GM23338 (cell line): ENCODE measurements at regions not wholly inside any gene's neighbourhood (a gene's known extent, or its start where the extent isn't known, plus 50 kb on each side); places are given as distances from the start of the nearest gene placed in this dataset.

Source experiments
- ATAC-seq: fragments of 200-7000 bp; cut with Tn5 transposase; 3 replicates; pipeline ENCODE4 v1.9.1; 2020
- DNase-seq: peaks from one replicate; pipeline ENCODE4 v3.0.0-alpha.2; 2015; ENCODE audit warnings: low spot score
- H2AFZ ChIP-seq: fragments of 200-600 bp; sonication (generic); 2 replicates; pipeline ENCODE4 v1.8.0; 2016; ENCODE audit warnings: antibody characterized with exemption, mild to moderate bottlenecking, moderate library complexity
- H3F3A ChIP-seq: fragments of 200-600 bp; sonication (generic); replicated peaks from 2 replicates; pipeline ENCODE4 v1.8.0; 2017; ENCODE audit warnings: antibody characterized with exemption, mixed run types, low read depth
- H3K27ac ChIP-seq: fragments of 200-600 bp; sonication (generic); 2 replicates; pipeline ENCODE4 v1.6.1; 2016; ENCODE audit warnings: low read depth
- H3K27me3 ChIP-seq: fragments of 200-600 bp; sonication (generic); 2 replicates; pipeline ENCODE4 v1.8.0; 2016; ENCODE audit warnings: mild to moderate bottlenecking, mixed run types, moderate library complexity; ENCODE audit not compliant: insufficient read depth
- H3K36me3 ChIP-seq: fragments of 200-600 bp; sonication (generic); 2 replicates; pipeline ENCODE4 v1.8.0; 2016; ENCODE audit warnings: mild to moderate bottlenecking; ENCODE audit not compliant: insufficient read depth
- H3K4me1 ChIP-seq: fragments of 200-600 bp; sonication (generic); 2 replicates; pipeline ENCODE4 v1.8.0; 2016; ENCODE audit warnings: mild to moderate bottlenecking, moderate library complexity; ENCODE audit not compliant: insufficient read depth
- H3K4me2 ChIP-seq: fragments of 200-600 bp; sonication (generic); 2 replicates; pipeline ENCODE4 v1.7.1; 2017; ENCODE audit warnings: mixed run types
- H3K4me3 ChIP-seq: fragments of 200-600 bp; sonication (generic); 2 replicates; pipeline ENCODE4 v1.6.1; 2016; ENCODE audit warnings: mixed run types
- H3K79me2 ChIP-seq: fragments of 200-600 bp; sonication (generic); replicated peaks from 2 replicates; pipeline ENCODE4 v1.8.0; 2017; ENCODE audit warnings: mild to moderate bottlenecking; ENCODE audit not compliant: insufficient read depth
- H3K9me2 ChIP-seq: fragments of 200-600 bp; sonication (generic); 2 replicates; pipeline ENCODE4 v1.8.0; 2017; ENCODE audit not compliant: insufficient read depth
- H4K20me1 ChIP-seq: fragments of 200-600 bp; sonication (generic); replicated peaks from 2 replicates; pipeline ENCODE4 v1.8.0; 2017; ENCODE audit warnings: mild to moderate bottlenecking; ENCODE audit not compliant: insufficient read depth
- H3K27ac Mint-ChIP-seq: 2 replicates; pipeline ENCODE4 v1.8.0; 2020; ENCODE audit warnings: inconsistent platforms, mild to moderate bottlenecking, moderate library complexity, mixed read lengths
- H3K27me3 Mint-ChIP-seq: 3 replicates; pipeline ENCODE4 v1.8.0; 2022; ENCODE audit warnings: low read depth, mild to moderate bottlenecking, moderate library complexity, mixed read lengths, inconsistent platforms; ENCODE audit not compliant: insufficient read depth, poor library complexity
- H3K36me3 Mint-ChIP-seq: 3 replicates; pipeline ENCODE4 v1.8.0; 2021; ENCODE audit warnings: low read depth, mild to moderate bottlenecking, inconsistent platforms, moderate library complexity, mixed read lengths
- H3K4me1 Mint-ChIP-seq: 3 replicates; pipeline ENCODE4 v1.8.0; 2020; ENCODE audit warnings: mild to moderate bottlenecking, inconsistent platforms, mixed read lengths
- H3K4me3 Mint-ChIP-seq: 3 replicates; pipeline ENCODE4 v1.8.0; 2021; ENCODE audit warnings: moderate library complexity, mild to moderate bottlenecking, inconsistent platforms, mixed read lengths
- H3K9me3 Mint-ChIP-seq: 3 replicates; pipeline ENCODE4 v1.8.0; 2020; ENCODE audit warnings: moderate library complexity, mild to moderate bottlenecking, inconsistent platforms, mixed read lengths
- EZH2 ChIP-seq: fragments of 200-600 bp; sonication (generic); IDR thresholded peaks from one replicate; pipeline ENCODE4 v1.8.0; 2017; ENCODE audit warnings: antibody characterized with exemption, mild to moderate bottlenecking, low read depth; ENCODE audit not compliant: unreplicated experiment
- NANOG ChIP-seq: IDR thresholded peaks from 2 replicates; pipeline ENCODE4 v1.6.1; 2016; ENCODE audit warnings: antibody characterized with exemption, borderline replicate concordance
- POLR2AphosphoS5 ChIP-seq: IDR thresholded peaks from 2 replicates; pipeline ENCODE4 v1.6.1; 2016; ENCODE audit warnings: antibody characterized with exemption, low read depth
- ZNF331 ChIP-seq: fragments of 250-450 bp; sonication (Bioruptor Pico); IDR thresholded peaks from 2 replicates; pipeline ENCODE4 v1.5.0; 2020; ENCODE audit warnings: low read depth, mild to moderate bottlenecking, moderate library complexity
- TF ChIP-seq, protein P1 (sequence below): IDR thresholded peaks from 2 replicates; pipeline ENCODE4 v1.6.1; 2016; ENCODE audit warnings: antibody characterized with exemption
- TF ChIP-seq, protein P2 (sequence below): fragments of 250-450 bp; sonication (Bioruptor Pico); IDR thresholded peaks from 2 replicates; pipeline ENCODE4 v1.5.0; 2020; ENCODE audit warnings: mild to moderate bottlenecking, moderate library complexity

DNA sequence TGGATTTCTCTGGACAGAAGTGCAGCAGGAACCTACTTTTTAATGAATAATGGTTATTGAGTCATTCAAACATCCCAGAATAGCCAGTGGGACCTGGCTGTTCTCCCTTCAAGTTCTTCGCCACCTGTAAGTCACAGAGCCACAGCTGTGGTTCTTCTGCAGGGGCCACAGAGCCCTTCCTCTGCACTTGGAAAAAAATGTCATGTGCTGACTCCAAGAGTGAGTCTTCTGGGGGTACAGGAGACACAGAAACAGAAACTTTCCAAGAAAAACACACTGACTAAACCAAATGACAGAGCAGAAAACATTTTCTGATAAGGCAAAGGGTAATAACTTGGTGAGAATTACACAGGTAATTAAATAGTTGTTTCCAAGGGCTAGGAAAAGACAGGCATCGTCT lies 68.7 kb upstream of the FN1 start:
- Histone ChIP-seq H3K27ac (no peak overlapping the region), H3K79me2 (no peaks in the 10 kb centered on the region), H4K20me1 (no peaks in the 10 kb centered on the region), H3K4me2 (no peak overlapping the region), H3K4me1 (no peaks in the 10 kb centered on the region), H3F3A (no peaks in the 10 kb centered on the region), H3K36me3 (no peaks in the 10 kb centered on the region), H2AFZ (no peak overlapping the region), H3K9me2 (no peaks in the 10 kb centered on the region), H3K27me3 (no peaks in the 10 kb centered on the region), H3K4me3 (no peak overlapping the region)
- ATAC-seq (no peak), DNase-seq (no peak)
- Mint-ChIP-seq H3K27me3 (peaks cover 2% of the 10 kb centered on the region), H3K4me1 (no peaks in the 10 kb centered on the region), H3K4me3 (no peak overlapping the region), H3K36me3 (no peaks in the 10 kb centered on the region), H3K9me3 (no peaks in the 10 kb centered on the region), H3K27ac (no peak overlapping the region)
- TF ChIP-seq ZNF331 (CRISPR knock-in tag) (no peak), POLR2AphosphoS5 (no peak)

DNA sequence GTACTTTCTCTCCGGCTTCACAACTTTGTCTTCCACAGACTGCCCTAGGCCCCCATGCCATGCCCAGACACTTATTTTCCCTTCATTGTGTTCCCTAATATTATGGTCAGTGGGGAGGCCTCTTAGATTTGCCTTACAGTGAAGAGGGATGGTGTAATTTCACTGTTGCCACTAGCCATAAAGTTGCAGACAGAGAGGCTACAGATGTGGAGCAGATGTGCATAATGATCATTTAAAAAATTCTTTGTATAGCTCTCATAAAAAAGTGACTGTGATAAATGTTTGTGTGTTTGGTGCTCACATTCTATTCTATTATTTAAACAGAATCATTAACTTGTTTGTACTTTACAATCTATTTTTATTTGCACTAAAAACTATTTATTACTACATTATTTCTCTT lies 67.5 kb upstream of the FN1 start:
- no peaks in the 10 kb centered on the region for H3K36me3 ChIP-seq
- Mint-ChIP-seq H3K4me3 (no peak overlapping the region), H3K27ac (no peak overlapping the region), H3K27me3 (peaks cover 4% of the 10 kb centered on the region), H3K9me3 (peaks cover 3% of the 10 kb centered on the region; the same call in 1 of the 3 replicates), H3K4me1 (0 out of 3 replicates have a peak, but pooled peaks cover under 1% of the 10 kb centered on the region), H3K36me3 (peaks cover 2% of the 10 kb centered on the region; the same call in 1 of the 3 replicates)
- no peaks in the 10 kb centered on the region for H4K20me1 ChIP-seq
- no peak overlapping the region for H3K4me2 ChIP-seq
- DNase-seq (no peak), ATAC-seq (no peak)
- H3F3A ChIP-seq, result no peaks in the 10 kb centered on the region
- H2AFZ ChIP-seq, result no peak overlapping the region
- H3K27ac ChIP-seq, result no peak overlapping the region
- H3K27me3 ChIP-seq, result no peaks in the 10 kb centered on the region
- H3K9me2 ChIP-seq, result no peaks in the 10 kb centered on the region
- TF ChIP-seq, protein P1, sequence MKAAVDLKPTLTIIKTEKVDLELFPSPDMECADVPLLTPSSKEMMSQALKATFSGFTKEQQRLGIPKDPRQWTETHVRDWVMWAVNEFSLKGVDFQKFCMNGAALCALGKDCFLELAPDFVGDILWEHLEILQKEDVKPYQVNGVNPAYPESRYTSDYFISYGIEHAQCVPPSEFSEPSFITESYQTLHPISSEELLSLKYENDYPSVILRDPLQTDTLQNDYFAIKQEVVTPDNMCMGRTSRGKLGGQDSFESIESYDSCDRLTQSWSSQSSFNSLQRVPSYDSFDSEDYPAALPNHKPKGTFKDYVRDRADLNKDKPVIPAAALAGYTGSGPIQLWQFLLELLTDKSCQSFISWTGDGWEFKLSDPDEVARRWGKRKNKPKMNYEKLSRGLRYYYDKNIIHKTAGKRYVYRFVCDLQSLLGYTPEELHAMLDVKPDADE, result no peak
- TF ChIP-seq, protein P2, sequence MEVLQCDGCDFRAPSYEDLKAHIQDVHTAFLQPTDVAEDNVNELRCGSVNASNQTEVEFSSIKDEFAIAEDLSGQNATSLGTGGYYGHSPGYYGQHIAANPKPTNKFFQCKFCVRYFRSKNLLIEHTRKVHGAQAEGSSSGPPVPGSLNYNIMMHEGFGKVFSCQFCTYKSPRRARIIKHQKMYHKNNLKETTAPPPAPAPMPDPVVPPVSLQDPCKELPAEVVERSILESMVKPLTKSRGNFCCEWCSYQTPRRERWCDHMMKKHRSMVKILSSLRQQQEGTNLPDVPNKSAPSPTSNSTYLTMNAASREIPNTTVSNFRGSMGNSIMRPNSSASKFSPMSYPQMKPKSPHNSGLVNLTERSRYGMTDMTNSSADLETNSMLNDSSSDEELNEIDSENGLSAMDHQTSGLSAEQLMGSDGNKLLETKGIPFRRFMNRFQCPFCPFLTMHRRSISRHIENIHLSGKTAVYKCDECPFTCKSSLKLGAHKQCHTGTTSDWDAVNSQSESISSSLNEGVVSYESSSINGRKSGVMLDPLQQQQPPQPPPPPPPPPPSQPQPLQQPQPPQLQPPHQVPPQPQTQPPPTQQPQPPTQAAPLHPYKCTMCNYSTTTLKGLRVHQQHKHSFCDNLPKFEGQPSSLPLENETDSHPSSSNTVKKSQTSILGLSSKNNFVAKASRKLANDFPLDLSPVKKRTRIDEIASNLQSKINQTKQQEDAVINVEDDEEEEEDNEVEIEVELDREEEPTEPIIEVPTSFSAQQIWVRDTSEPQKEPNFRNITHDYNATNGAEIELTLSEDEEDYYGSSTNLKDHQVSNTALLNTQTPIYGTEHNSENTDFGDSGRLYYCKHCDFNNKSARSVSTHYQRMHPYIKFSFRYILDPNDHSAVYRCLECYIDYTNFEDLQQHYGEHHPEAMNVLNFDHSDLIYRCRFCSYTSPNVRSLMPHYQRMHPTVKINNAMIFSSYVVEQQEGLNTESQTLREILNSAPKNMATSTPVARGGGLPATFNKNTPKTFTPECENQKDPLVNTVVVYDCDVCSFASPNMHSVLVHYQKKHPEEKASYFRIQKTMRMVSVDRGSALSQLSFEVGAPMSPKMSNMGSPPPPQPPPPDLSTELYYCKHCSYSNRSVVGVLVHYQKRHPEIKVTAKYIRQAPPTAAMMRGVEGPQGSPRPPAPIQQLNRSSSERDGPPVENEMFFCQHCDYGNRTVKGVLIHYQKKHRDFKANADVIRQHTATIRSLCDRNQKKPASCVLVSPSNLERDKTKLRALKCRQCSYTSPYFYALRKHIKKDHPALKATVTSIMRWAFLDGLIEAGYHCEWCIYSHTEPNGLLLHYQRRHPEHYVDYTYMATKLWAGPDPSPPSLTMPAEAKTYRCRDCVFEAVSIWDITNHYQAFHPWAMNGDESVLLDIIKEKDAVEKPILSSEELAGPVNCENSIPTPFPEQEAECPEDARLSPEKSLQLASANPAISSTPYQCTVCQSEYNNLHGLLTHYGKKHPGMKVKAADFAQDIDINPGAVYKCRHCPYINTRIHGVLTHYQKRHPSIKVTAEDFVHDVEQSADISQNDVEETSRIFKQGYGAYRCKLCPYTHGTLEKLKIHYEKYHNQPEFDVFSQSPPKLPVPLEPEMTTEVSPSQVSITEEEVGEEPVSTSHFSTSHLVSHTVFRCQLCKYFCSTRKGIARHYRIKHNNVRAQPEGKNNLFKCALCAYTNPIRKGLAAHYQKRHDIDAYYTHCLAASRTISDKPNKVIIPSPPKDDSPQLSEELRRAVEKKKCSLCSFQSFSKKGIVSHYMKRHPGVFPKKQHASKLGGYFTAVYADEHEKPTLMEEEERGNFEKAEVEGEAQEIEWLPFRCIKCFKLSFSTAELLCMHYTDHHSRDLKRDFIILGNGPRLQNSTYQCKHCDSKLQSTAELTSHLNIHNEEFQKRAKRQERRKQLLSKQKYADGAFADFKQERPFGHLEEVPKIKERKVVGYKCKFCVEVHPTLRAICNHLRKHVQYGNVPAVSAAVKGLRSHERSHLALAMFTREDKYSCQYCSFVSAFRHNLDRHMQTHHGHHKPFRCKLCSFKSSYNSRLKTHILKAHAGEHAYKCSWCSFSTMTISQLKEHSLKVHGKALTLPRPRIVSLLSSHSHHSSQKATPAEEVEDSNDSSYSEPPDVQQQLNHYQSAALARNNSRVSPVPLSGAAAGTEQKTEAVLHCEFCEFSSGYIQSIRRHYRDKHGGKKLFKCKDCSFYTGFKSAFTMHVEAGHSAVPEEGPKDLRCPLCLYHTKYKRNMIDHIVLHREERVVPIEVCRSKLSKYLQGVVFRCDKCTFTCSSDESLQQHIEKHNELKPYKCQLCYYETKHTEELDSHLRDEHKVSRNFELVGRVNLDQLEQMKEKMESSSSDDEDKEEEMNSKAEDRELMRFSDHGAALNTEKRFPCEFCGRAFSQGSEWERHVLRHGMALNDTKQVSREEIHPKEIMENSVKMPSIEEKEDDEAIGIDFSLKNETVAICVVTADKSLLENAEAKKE, result no peak
- TF ChIP-seq EZH2, result no peak
- no peak for TF ChIP-seq NANOG
- no peaks in the 10 kb centered on the region for H3K4me1 ChIP-seq
- H3K4me3 ChIP-seq, result no peak overlapping the region
- no peaks in the 10 kb centered on the region for H3K79me2 ChIP-seq
